ENCODE measurements at regions not wholly inside any gene's neighbourhood (a gene's known extent, or its start where the extent isn't known, plus 50 kb on each side); places are given as distances from the start of the nearest gene placed in this dataset.
"Not testable (repeated sequence)": the region's sequence is repeated elsewhere in the genome, so short reads cannot be mapped to it uniquely, and the experiment has no call there.

- H3K9ac ChIP-seq (ENCODE audit: low read depth, low read length), result no peak overlapping the region
- H3K4me1 ChIP-seq (ENCODE audit: insufficient read depth, low read length), result no peaks in the 10 kb centered on the region
- no peak overlapping the region for H3K4me3 ChIP-seq (ENCODE audit: low read length)
- H3K9me3 ChIP-seq (ENCODE audit: insufficient read depth, low read depth, low read length), result no peaks in the 10 kb centered on the region
- H3K27ac ChIP-seq (ENCODE audit: low read length), result no peak overlapping the region
- no peaks in the 10 kb centered on the region for H3K36me3 ChIP-seq (ENCODE audit: insufficient read depth, low read depth, low read length)
- H3K27me3 ChIP-seq (ENCODE audit: insufficient read depth, low read length), result no peaks in the 10 kb centered on the region
Observed at GRCh38 chr1:234892642-234893041, 236.0 kb downstream of the TOMM20 start.

- H3K9ac ChIP-seq (ENCODE audit: low read depth, low read length), result no peak overlapping the region
Observed at GRCh38 chr1:234891427-234891826, 237.2 kb downstream of the TOMM20 start.

DNA sequence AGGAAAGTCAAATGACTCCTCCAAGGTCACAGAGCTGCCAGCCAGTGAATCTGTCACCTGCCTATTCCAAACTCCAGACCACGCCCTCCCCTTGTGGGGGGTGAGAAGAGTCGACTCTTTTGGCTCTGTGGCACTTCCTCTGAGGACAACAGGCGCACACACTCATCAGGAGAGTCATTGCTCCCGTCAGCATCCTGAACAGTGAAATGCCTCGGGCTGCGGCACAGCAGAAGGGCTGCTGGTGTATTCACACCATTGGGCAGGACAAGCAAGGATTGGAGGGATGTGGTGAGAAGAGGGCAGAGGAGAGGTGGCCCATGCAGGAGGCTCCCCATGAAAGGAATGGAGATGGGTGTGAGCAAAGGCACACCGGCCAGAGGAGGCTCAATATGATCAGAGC is 239.0 kb downstream of the TOMM20 start:
- no peaks in the 10 kb centered on the region for H3K36me3 ChIP-seq (ENCODE audit: insufficient read depth, low read depth, low read length)
- no peak overlapping the region for H3K9ac ChIP-seq (ENCODE audit: low read depth, low read length)
- H3K4me3 ChIP-seq (ENCODE audit: low read length), result no peak overlapping the region
- H3K27ac ChIP-seq (ENCODE audit: low read length), result no peak overlapping the region
- no peaks in the 10 kb centered on the region for H3K27me3 ChIP-seq (ENCODE audit: insufficient read depth, low read length)
- H3K4me1 ChIP-seq (ENCODE audit: insufficient read depth, low read length), result no peaks in the 10 kb centered on the region
- no peaks in the 10 kb centered on the region for H3K9me3 ChIP-seq (ENCODE audit: insufficient read depth, low read depth, low read length)

More at GRCh38 chr1:234891427-234891826, 237.2 kb downstream of the TOMM20 start:
- Histone ChIP-seq H3K4me3 (ENCODE audit: low read length) (no peak overlapping the region), H3K27ac (ENCODE audit: low read length) (no peak overlapping the region), H3K4me1 (ENCODE audit: insufficient read depth, low read length) (no peaks in the 10 kb centered on the region), H3K36me3 (ENCODE audit: insufficient read depth, low read depth, low read length) (no peaks in the 10 kb centered on the region), H3K27me3 (ENCODE audit: insufficient read depth, low read length) (no peaks in the 10 kb centered on the region), H3K9me3 (ENCODE audit: insufficient read depth, low read depth, low read length) (no peaks in the 10 kb centered on the region)

- not testable (repeated sequence) for H3K9me3 ChIP-seq (ENCODE audit: insufficient read depth, low read depth, low read length); H3K27ac ChIP-seq (ENCODE audit: low read length); H3K36me3 ChIP-seq (ENCODE audit: insufficient read depth, low read depth, low read length); H3K9ac ChIP-seq (ENCODE audit: low read depth, low read length); H3K4me3 ChIP-seq (ENCODE audit: low read length); H3K27me3 ChIP-seq (ENCODE audit: insufficient read depth, low read length); H3K4me1 ChIP-seq (ENCODE audit: insufficient read depth, low read length)
Observed at GRCh38 chr1:234888247-234888646, 240.4 kb downstream of the TOMM20 start.

DNA sequence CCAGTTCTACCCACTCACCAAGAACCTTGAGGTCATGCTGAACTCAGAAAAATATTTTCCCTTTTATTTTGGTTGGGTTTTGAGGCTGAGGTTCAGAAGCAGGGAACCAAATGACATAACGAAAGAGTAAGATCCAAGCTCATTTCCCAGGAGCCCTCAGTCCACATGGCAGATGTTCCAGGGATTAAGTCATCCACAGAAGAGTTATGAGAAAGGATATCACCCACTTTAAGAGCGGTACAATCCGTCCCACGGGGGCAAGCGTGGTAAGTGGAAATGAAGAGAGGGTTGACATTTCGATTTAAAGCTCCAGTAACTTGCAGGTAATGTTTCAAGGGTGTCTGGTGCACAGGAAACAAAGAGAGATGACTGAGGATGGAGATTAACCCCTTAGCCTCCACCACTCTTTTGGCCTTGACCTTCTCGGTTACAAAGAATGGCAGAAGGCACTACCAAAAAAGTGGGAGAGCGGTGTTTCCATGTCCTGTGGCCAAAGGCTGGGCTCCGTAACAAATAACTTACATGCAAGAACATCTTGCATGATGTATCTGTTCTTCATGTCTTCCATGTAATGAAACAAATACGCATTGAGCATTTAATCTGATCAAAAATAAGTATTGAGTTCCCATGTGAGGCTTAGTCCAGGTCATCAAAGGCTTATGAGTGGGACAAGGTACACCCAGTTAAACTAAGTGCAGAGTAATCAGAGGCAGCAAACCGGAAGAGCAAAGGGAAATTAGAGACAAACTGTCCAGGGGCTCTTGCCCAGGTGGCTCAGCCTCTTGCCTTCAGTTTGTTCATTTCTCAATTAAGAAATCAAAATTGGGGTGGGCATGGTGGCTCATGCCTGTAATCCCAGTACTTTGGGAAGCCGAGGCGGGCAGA is 241.4 kb downstream of the TOMM20 start:
- Histone ChIP-seq H3K27ac (ENCODE audit: low read length) (no peak overlapping the region), H3K4me3 (ENCODE audit: low read length) (no peak overlapping the region), H3K4me1 (ENCODE audit: insufficient read depth, low read length) (no peaks in the 10 kb centered on the region), H3K9ac (ENCODE audit: low read depth, low read length) (no peak overlapping the region), H3K9me3 (ENCODE audit: insufficient read depth, low read depth, low read length) (no peaks in the 10 kb centered on the region), H3K27me3 (ENCODE audit: insufficient read depth, low read length) (no peaks in the 10 kb centered on the region), H3K36me3 (ENCODE audit: insufficient read depth, low read depth, low read length) (no peaks in the 10 kb centered on the region)

- Histone ChIP-seq H3K36me3 (ENCODE audit: insufficient read depth, low read depth, low read length) (no peaks in the 10 kb centered on the region), H3K9me3 (ENCODE audit: insufficient read depth, low read depth, low read length) (no peaks in the 10 kb centered on the region), H3K9ac (ENCODE audit: low read depth, low read length) (no peak overlapping the region), H3K27me3 (ENCODE audit: insufficient read depth, low read length) (no peaks in the 10 kb centered on the region), H3K27ac (ENCODE audit: low read length) (no peak overlapping the region), H3K4me1 (ENCODE audit: insufficient read depth, low read length) (no peaks in the 10 kb centered on the region), H3K4me3 (ENCODE audit: low read length) (no peak overlapping the region)
Observed at GRCh38 chr1:234886081-234886984, 242.3 kb downstream of the TOMM20 start.

DNA sequence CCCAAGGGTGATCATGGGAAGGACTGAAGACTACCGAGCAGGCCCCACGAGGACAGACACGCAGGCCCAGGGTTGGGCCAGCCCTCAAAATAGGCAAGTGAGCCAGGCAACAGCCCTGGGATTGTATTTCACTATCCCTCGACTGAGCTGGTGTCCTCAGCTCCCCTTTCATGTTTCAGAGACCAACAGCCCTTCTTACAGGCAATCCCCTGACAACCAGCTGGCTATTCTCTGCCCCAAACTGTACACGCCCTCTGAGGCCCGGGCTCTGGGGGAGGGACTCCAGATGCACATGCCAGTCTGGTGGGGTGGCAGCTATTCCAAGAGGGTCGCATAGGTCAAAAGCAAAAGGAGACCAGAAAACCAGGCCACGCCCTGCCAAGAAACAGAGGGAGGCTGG is 243.0 kb downstream of the TOMM20 start:
- no peaks in the 10 kb centered on the region for H3K4me1 ChIP-seq (ENCODE audit: insufficient read depth, low read length)
- H3K9ac ChIP-seq (ENCODE audit: low read depth, low read length), result no peak overlapping the region
- no peaks in the 10 kb centered on the region for H3K36me3 ChIP-seq (ENCODE audit: insufficient read depth, low read depth, low read length)
- no peaks in the 10 kb centered on the region for H3K27me3 ChIP-seq (ENCODE audit: insufficient read depth, low read length)
- no peak overlapping the region for H3K27ac ChIP-seq (ENCODE audit: low read length)
- H3K9me3 ChIP-seq (ENCODE audit: insufficient read depth, low read depth, low read length), result no peaks in the 10 kb centered on the region
- no peak overlapping the region for H3K4me3 ChIP-seq (ENCODE audit: low read length)

DNA sequence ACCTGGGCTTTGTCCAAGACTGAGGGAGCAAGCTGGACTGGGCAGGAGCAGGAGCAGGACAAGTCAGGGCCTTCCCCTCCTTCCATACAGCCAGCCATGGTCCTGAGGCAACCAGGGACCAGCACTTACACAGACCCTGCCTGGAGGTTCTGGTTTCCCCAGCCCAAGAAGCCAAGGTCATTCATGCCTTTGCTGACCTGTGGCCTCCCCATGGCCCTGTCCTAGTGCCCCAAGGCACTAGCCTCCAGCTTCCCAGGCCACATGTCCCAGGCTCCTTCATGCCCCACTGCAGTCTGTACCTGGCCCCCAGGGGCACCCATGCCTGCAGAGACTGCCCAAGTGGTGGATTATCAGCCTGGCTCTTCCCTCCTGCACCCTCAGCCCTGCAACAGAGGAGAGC is 243.9 kb downstream of the TOMM20 start:
- no peak overlapping the region for H3K27ac ChIP-seq (ENCODE audit: low read length)
- no peaks in the 10 kb centered on the region for H3K9me3 ChIP-seq (ENCODE audit: insufficient read depth, low read depth, low read length)
- no peak overlapping the region for H3K9ac ChIP-seq (ENCODE audit: low read depth, low read length)
- no peak overlapping the region for H3K4me3 ChIP-seq (ENCODE audit: low read length)
- no peaks in the 10 kb centered on the region for H3K36me3 ChIP-seq (ENCODE audit: insufficient read depth, low read depth, low read length)
- H3K4me1 ChIP-seq (ENCODE audit: insufficient read depth, low read length), result no peaks in the 10 kb centered on the region
- H3K27me3 ChIP-seq (ENCODE audit: insufficient read depth, low read length), result no peaks in the 10 kb centered on the region

GRCh38 chr1:234884006-234884405 is 244.6 kb downstream of the TOMM20 start:
- Histone ChIP-seq H3K9me3 (ENCODE audit: insufficient read depth, low read depth, low read length) (no peaks in the 10 kb centered on the region), H3K4me1 (ENCODE audit: insufficient read depth, low read length) (no peaks in the 10 kb centered on the region), H3K36me3 (ENCODE audit: insufficient read depth, low read depth, low read length) (no peaks in the 10 kb centered on the region), H3K27ac (ENCODE audit: low read length) (no peak overlapping the region), H3K9ac (ENCODE audit: low read depth, low read length) (no peak overlapping the region), H3K4me3 (ENCODE audit: low read length) (no peak overlapping the region), H3K27me3 (ENCODE audit: insufficient read depth, low read length) (no peaks in the 10 kb centered on the region)

DNA sequence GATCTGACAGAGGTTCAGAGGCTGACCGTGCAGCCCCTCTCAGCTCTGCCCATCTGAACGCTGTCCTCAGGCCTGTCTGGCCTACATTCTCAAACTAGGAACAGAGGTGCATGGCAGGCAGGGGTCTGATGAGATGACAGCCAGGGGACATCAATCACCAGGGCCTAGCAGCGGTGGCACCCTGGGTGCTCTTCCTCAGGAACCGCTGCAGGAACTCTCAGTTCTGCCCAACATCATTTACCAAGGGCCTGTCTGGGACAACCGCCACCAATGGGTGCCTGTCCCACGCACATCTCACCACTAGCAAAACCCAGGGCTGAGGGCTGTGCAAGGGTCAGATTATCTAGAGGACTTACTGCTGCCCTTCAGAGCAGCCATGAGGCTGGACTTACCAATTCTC is 245.7 kb downstream of the TOMM20 start:
- H3K4me1 ChIP-seq (ENCODE audit: insufficient read depth, low read length), result no peaks in the 10 kb centered on the region
- H3K27ac ChIP-seq (ENCODE audit: low read length), result no peak overlapping the region
- H3K27me3 ChIP-seq (ENCODE audit: insufficient read depth, low read length), result no peaks in the 10 kb centered on the region
- no peak overlapping the region for H3K9ac ChIP-seq (ENCODE audit: low read depth, low read length)
- H3K36me3 ChIP-seq (ENCODE audit: insufficient read depth, low read depth, low read length), result no peaks in the 10 kb centered on the region
- H3K9me3 ChIP-seq (ENCODE audit: insufficient read depth, low read depth, low read length), result no peaks in the 10 kb centered on the region
- no peak overlapping the region for H3K4me3 ChIP-seq (ENCODE audit: low read length)

- no peak overlapping the region for H3K27ac ChIP-seq (ENCODE audit: low read length)
- H3K27me3 ChIP-seq (ENCODE audit: insufficient read depth, low read length), result no peaks in the 10 kb centered on the region
- no peak overlapping the region for H3K4me3 ChIP-seq (ENCODE audit: low read length)
- H3K36me3 ChIP-seq (ENCODE audit: insufficient read depth, low read depth, low read length), result no peaks in the 10 kb centered on the region
- no peak overlapping the region for H3K9ac ChIP-seq (ENCODE audit: low read depth, low read length)
- H3K9me3 ChIP-seq (ENCODE audit: insufficient read depth, low read depth, low read length), result no peaks in the 10 kb centered on the region
- H3K4me1 ChIP-seq (ENCODE audit: insufficient read depth, low read length), result no peaks in the 10 kb centered on the region
Observed at GRCh38 chr1:234881893-234882771, 246.5 kb downstream of the TOMM20 start.

Data from iPS-20b (cell line).